WTC11 (cell line): ENCODE measurements at regions not wholly inside any gene's neighbourhood (a gene's known extent, or its start where the extent isn't known, plus 50 kb on each side); places are given as distances from the start of the nearest gene placed in this dataset.
"Not testable (repeated sequence)": the region's sequence is repeated elsewhere in the genome, so short reads cannot be mapped to it uniquely, and the experiment has no call there.

ENCODE experiments used
- ATAC-seq: fragments of 200-7000 bp; cut with Tn5 transposase; 2 replicates; pipeline ENCODE4 v1.10.0; 2021; ENCODE audit warnings: mild to moderate bottlenecking, moderate library complexity
- CTCF ChIA-PET: fragments of 300-600 bp; sonication (Branson Sonifier 250); formaldehyde crosslinking; loops from one replicate; lab custom pipeline; 2021; ENCODE audit warnings: antibody characterized with exemption; lab: Charles Lee
- POLR2A ChIA-PET: fragments of 350-600 bp; sonication (Branson Sonifier 250); formaldehyde crosslinking; loops from one replicate; lab custom pipeline; 2021; ENCODE audit warnings: antibody characterized with exemption; lab: Charles Lee
- DNase-seq: peaks from one replicate; pipeline ENCODE4 v3.0.0; 2021; ENCODE audit warnings: low spot score
- H3K27ac Mint-ChIP-seq: 2 replicates; pipeline ENCODE4 v1.8.0; 2021; ENCODE audit warnings: mixed read lengths
- H3K27me3 Mint-ChIP-seq: 2 replicates; pipeline ENCODE4 v1.8.0; 2021; ENCODE audit warnings: low read depth, mild to moderate bottlenecking, moderate library complexity, mixed read lengths
- H3K36me3 Mint-ChIP-seq: 2 replicates; pipeline ENCODE4 v1.8.0; 2021; ENCODE audit warnings: mixed read lengths
- H3K4me1 Mint-ChIP-seq: 2 replicates; pipeline ENCODE4 v1.8.0; 2022; ENCODE audit warnings: mixed read lengths
- H3K4me3 Mint-ChIP-seq: 2 replicates; pipeline ENCODE4 v1.8.0; 2021; ENCODE audit warnings: mild to moderate bottlenecking, moderate library complexity, mixed read lengths
- H3K9me3 Mint-ChIP-seq: 2 replicates; pipeline ENCODE4 v1.8.0; 2021; ENCODE audit warnings: mixed read lengths
- ATF1 ChIP-seq: sonication (generic); formaldehyde crosslinking; IDR thresholded peaks from 2 replicates; pipeline ENCODE4 v1.8.1; 2023; ENCODE audit warnings: mild to moderate bottlenecking, moderate library complexity, missing genetic modification reagents
- ATF3 ChIP-seq: sonication (generic); formaldehyde crosslinking; conservative IDR thresholded peaks from 2 replicates; pipeline ENCODE4 v1.8.1; 2022; ENCODE audit warnings: mild to moderate bottlenecking, missing genetic modification reagents
- CDX4 ChIP-seq: fragments of 250-450 bp; sonication (Bioruptor Pico); IDR thresholded peaks from 2 replicates; pipeline ENCODE4 v1.9.0; 2021; ENCODE audit warnings: moderate library complexity, mild to moderate bottlenecking, inconsistent platforms, borderline replicate concordance
- FOXJ3 ChIP-seq: sonication (generic); formaldehyde crosslinking; IDR thresholded peaks from 2 replicates; pipeline ENCODE4 v1.9.0; 2021; ENCODE audit warnings: missing genetic modification reagents, mild to moderate bottlenecking, borderline replicate concordance
- FOXP4 ChIP-seq: sonication (generic); formaldehyde crosslinking; IDR thresholded peaks from 2 replicates; pipeline ENCODE4 v1.8.0; 2022; ENCODE audit warnings: mild to moderate bottlenecking, missing genetic modification reagents
- GABPB1 ChIP-seq: sonication (generic); formaldehyde crosslinking; IDR thresholded peaks from 2 replicates; pipeline ENCODE4 v1.8.1; 2023; ENCODE audit warnings: mild to moderate bottlenecking, missing genetic modification reagents
- GTF2I ChIP-seq: fragments of 250-450 bp; sonication (Bioruptor Pico); conservative IDR thresholded peaks from 2 replicates; pipeline ENCODE4 v1.4.0; 2021; ENCODE audit warnings: mild to moderate bottlenecking
- HMGXB4 ChIP-seq: sonication (generic); formaldehyde crosslinking; IDR thresholded peaks from 2 replicates; pipeline ENCODE4 v1.8.1; 2023; ENCODE audit warnings: mild to moderate bottlenecking, moderate library complexity, missing genetic modification reagents
- JAZF1 ChIP-seq: fragments of 250-450 bp; sonication (Bioruptor Pico); IDR thresholded peaks from 2 replicates; pipeline ENCODE4 v1.9.0; 2021; ENCODE audit warnings: moderate library complexity, mild to moderate bottlenecking, inconsistent platforms
- JUN ChIP-seq: sonication (generic); formaldehyde crosslinking; IDR thresholded peaks from 2 replicates; pipeline ENCODE4 v1.8.0; 2023; ENCODE audit warnings: mild to moderate bottlenecking, missing genetic modification reagents
- MLX ChIP-seq: sonication (generic); formaldehyde crosslinking; IDR thresholded peaks from 2 replicates; pipeline ENCODE4 v1.8.1; 2023; ENCODE audit warnings: mild to moderate bottlenecking, missing genetic modification reagents, moderate library complexity
- NR1H2 ChIP-seq: sonication (generic); formaldehyde crosslinking; IDR thresholded peaks from 2 replicates; pipeline ENCODE4 v1.9.0; 2021; ENCODE audit warnings: mild to moderate bottlenecking, moderate library complexity, missing genetic modification reagents
- NR2C2 ChIP-seq: sonication (generic); formaldehyde crosslinking; IDR thresholded peaks from 2 replicates; pipeline ENCODE4 v1.8.0; 2022; ENCODE audit warnings: mild to moderate bottlenecking, missing genetic modification reagents
- RELA ChIP-seq: sonication (generic); formaldehyde crosslinking; IDR thresholded peaks from 2 replicates; pipeline ENCODE4 v1.8.1; 2022; ENCODE audit warnings: missing genetic modification reagents, mild to moderate bottlenecking, borderline replicate concordance
- RORB ChIP-seq: fragments of 250-450 bp; sonication (Bioruptor Pico); IDR thresholded peaks from 2 replicates; pipeline ENCODE4 v1.9.0; 2021; ENCODE audit warnings: mild to moderate bottlenecking
- TP53 ChIP-seq: sonication (generic); formaldehyde crosslinking; IDR thresholded peaks from 2 replicates; pipeline ENCODE4 v1.8.1; 2023; ENCODE audit warnings: mild to moderate bottlenecking, missing genetic modification reagents
- USF1 ChIP-seq: sonication (generic); formaldehyde crosslinking; IDR thresholded peaks from 2 replicates; pipeline ENCODE4 v1.8.0; 2022; ENCODE audit warnings: mild to moderate bottlenecking, missing genetic modification reagents
- ZNF138 ChIP-seq: sonication (generic); formaldehyde crosslinking; conservative IDR thresholded peaks from 2 replicates; pipeline ENCODE4 v1.8.1; 2022; ENCODE audit warnings: mild to moderate bottlenecking, moderate library complexity, missing genetic modification reagents
- ZNF263 ChIP-seq: sonication (generic); formaldehyde crosslinking; IDR thresholded peaks from 2 replicates; pipeline ENCODE4 v1.8.1; 2022; ENCODE audit warnings: low read depth, mild to moderate bottlenecking, moderate library complexity, missing genetic modification reagents
- ZNF317 ChIP-seq: sonication (generic); formaldehyde crosslinking; IDR thresholded peaks from 2 replicates; pipeline ENCODE4 v1.8.1; 2023; ENCODE audit warnings: low read depth, mild to moderate bottlenecking, moderate library complexity, missing genetic modification reagents, borderline replicate concordance
- ZNF425 ChIP-seq: fragments of 250-450 bp; sonication (Bioruptor Pico); conservative IDR thresholded peaks from 2 replicates; pipeline ENCODE4 v1.9.0; 2021; ENCODE audit warnings: mild to moderate bottlenecking
- TF ChIP-seq, protein P1 (sequence below): sonication (generic); formaldehyde crosslinking; IDR thresholded peaks from 2 replicates; pipeline ENCODE4 v1.8.1; 2022; ENCODE audit warnings: mild to moderate bottlenecking, missing genetic modification reagents, moderate library complexity, borderline replicate concordance

DNA sequence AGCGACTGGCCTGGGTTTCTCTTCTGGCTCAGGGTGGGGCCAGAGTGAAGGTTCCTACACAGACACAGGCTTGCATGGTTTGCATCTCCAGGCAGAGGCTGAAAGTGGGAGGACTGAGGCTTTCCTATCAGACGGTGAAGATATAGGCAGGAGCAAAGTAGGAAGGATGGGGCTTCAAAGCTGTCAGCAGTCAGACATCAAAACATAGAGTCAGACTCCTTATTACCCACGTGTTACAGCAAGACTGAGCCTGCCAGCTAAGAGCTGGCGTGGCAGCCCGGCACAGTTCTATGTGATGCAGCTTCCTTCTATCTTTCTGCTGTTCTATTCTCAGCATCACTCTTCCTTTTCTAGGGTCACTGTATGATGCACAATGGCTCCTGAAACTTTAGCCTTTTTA lies 445.1 kb downstream of the DOK5 start (continued):
- no peak for TF ChIP-seq MLX (CRISPR knock-in tag)
- no peak for TF ChIP-seq ATF1
- TF ChIP-seq NR2C2 (CRISPR knock-in tag), result no peak
- TF ChIP-seq JAZF1 (CRISPR knock-in tag), result no peak
- TF ChIP-seq RORB (CRISPR knock-in tag), result no peak
- no peak for TF ChIP-seq ZNF263 (CRISPR knock-in tag)
- no peak for TF ChIP-seq GTF2I (CRISPR knock-in tag)
- TF ChIP-seq ZNF138 (CRISPR knock-in tag), result no peak

DNA sequence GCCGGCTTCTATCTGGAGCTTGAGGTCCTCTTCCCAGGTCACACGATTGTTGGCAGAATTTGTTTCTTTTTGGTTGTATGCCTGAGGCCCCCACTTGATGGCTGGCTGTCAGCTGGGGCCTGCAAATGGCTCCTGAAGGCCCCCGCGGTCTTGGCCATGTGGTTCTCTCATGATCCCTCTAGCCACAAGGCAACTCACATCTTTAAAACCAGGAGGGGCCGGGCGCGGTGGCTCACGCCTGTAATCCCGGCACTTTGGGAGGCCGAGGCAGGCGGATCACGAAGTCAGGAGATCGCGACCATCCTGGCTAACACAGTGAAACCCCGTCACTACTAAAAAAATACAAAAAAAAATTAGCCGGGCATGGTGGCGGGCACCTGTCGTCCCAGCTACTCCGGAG lies 443.6 kb downstream of the DOK5 start:
- H3K4me3 Mint-ChIP-seq, H3K27ac Mint-ChIP-seq, CTCF ChIA-PET, DNase-seq, ATAC-seq, H3K4me1 Mint-ChIP-seq, H3K27me3 Mint-ChIP-seq, POLR2A ChIA-PET: not testable (repeated sequence)
- Mint-ChIP-seq H3K36me3 (peaks cover 79% of the 10 kb centered on the region), H3K9me3 (peaks cover 92% of the 10 kb centered on the region)

GRCh38 chr20:54914995-54915394 lies 439.6 kb downstream of the DOK5 start:
- CTCF ChIA-PET, result no interaction called here
- Mint-ChIP-seq H3K27ac (no peak overlapping the region), H3K27me3 (peaks cover 13% of the 10 kb centered on the region)
- no peak for DNase-seq
- TF ChIP-seq HMGXB4, result no peak
- TF ChIP-seq, all 79 proteins: peak for 0
- Mint-ChIP-seq H3K4me1 (no peaks in the 10 kb centered on the region), H3K36me3 (peaks cover 77% of the 10 kb centered on the region), H3K4me3 (no peak overlapping the region), H3K9me3 (peaks cover 86% of the 10 kb centered on the region)
- POLR2A ChIA-PET, result no interaction called here
- ATAC-seq, result no peak

DNA sequence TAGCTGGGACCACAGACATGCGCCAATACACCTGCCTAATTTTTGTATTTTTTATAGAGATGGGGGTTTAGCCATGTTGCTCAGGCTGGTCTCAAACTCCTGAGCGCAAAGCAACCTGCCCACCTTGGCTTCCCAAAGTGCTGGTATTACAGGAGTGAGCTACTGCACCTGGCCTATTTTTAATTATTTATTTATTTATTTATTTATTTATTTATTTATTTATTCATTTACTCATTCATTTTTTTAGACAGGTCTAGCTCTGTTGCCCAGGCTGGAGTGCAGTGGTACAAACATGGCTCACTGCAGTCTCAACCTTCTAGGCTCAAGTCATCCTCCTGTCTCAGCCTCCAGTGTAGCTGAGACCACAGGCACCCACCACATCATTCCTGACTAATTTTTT lies 434.3 kb downstream of the DOK5 start:
- H3K27ac Mint-ChIP-seq, result no peak overlapping the region
- H3K4me1 Mint-ChIP-seq, result no peaks in the 10 kb centered on the region
- peaks cover 71% of the 10 kb centered on the region for H3K9me3 Mint-ChIP-seq
- peaks cover 71% of the 10 kb centered on the region for H3K36me3 Mint-ChIP-seq
- no peak overlapping the region for H3K4me3 Mint-ChIP-seq
- no peak for ATAC-seq
- CTCF ChIA-PET, result no interaction called here
- POLR2A ChIA-PET, result no interaction called here
- peaks cover 11% of the 10 kb centered on the region for H3K27me3 Mint-ChIP-seq
- no peak for DNase-seq
- TF ChIP-seq FOXJ3 (no peak), ATF3 (CRISPR knock-in tag) (no peak), ZNF317 (CRISPR knock-in tag) (no peak), NR1H2 (CRISPR knock-in tag) (no peak), GABPB1 (no peak), FOXP4 (CRISPR knock-in tag) (no peak), USF1 (CRISPR knock-in tag) (no peak), ZNF425 (CRISPR knock-in tag) (no peak), ZNF138 (CRISPR knock-in tag) (no peak), TP53 (no peak), CDX4 (CRISPR knock-in tag) (no peak), JUN (CRISPR knock-in tag) (no peak), RELA (no peak)
- TF ChIP-seq, protein P1, sequence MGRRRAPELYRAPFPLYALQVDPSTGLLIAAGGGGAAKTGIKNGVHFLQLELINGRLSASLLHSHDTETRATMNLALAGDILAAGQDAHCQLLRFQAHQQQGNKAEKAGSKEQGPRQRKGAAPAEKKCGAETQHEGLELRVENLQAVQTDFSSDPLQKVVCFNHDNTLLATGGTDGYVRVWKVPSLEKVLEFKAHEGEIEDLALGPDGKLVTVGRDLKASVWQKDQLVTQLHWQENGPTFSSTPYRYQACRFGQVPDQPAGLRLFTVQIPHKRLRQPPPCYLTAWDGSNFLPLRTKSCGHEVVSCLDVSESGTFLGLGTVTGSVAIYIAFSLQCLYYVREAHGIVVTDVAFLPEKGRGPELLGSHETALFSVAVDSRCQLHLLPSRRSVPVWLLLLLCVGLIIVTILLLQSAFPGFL (CRISPR knock-in tag), result no peak
